ENCODE measurements at regions not wholly inside any gene's neighbourhood (a gene's known extent, or its start where the extent isn't known, plus 50 kb on each side); places are given as distances from the start of the nearest gene placed in this dataset.

GRCh38 chr2:125491663-125492062 is 1164.3 kb upstream of the GYPC start:
- TF ChIP-seq CTCF (IDR thresholded peaks at IDR 0.05; ENCODE audit: low read depth, low read length) (no peak), POLR2A (IDR thresholded peaks at IDR 0.05; ENCODE audit: extremely low read depth, insufficient read length) (no peak), MAX (IDR thresholded peaks at IDR 0.05; ENCODE audit: low read depth, low read length) (no peak), MYC (IDR thresholded peaks at IDR 0.05; ENCODE audit: low read depth, low read length) (no peak)
- no peak for DNase-seq (ENCODE audit: low read depth)
- no peak overlapping the region for H3K4me3 ChIP-seq (ENCODE audit: low read depth, low read length)

GRCh38 chr2:125512313-125512712 is 1143.6 kb upstream of the GYPC start:
- no peak for TF ChIP-seq POLR2A (IDR thresholded peaks at IDR 0.05; ENCODE audit: extremely low read depth, insufficient read length)
- no peak for TF ChIP-seq MYC (IDR thresholded peaks at IDR 0.05; ENCODE audit: low read depth, low read length)
- TF ChIP-seq MAX (IDR thresholded peaks at IDR 0.05; ENCODE audit: low read depth, low read length): no peak
- H3K4me3 ChIP-seq (ENCODE audit: low read depth, low read length): no peak overlapping the region
- no peak for DNase-seq (ENCODE audit: low read depth)

GRCh38 chr2:125516496-125517109 is 1139.4 kb upstream of the GYPC start:
- H3K4me3 ChIP-seq (ENCODE audit: low read depth, low read length): no peak overlapping the region
- TF ChIP-seq CTCF (IDR thresholded peaks at IDR 0.05; ENCODE audit: low read depth, low read length) (peak; percentile 81), POLR2A (IDR thresholded peaks at IDR 0.05; ENCODE audit: extremely low read depth, insufficient read length) (no peak)
- peak; percentile 58 for DNase-seq (ENCODE audit: low read depth)

- TF ChIP-seq MYC (IDR thresholded peaks at IDR 0.05; ENCODE audit: low read depth, low read length): no peak
- TF ChIP-seq CTCF (IDR thresholded peaks at IDR 0.05; ENCODE audit: low read depth, low read length): no peak
- no peak for TF ChIP-seq MAX (IDR thresholded peaks at IDR 0.05; ENCODE audit: low read depth, low read length)
- TF ChIP-seq POLR2A (IDR thresholded peaks at IDR 0.05; ENCODE audit: extremely low read depth, insufficient read length): no peak
- DNase-seq (ENCODE audit: low read depth): no peak
- H3K4me3 ChIP-seq (ENCODE audit: low read depth, low read length): no peak overlapping the region
Observed at GRCh38 chr2:125526093-125526492, 1129.9 kb upstream of the GYPC start.

- TF ChIP-seq POLR2A (IDR thresholded peaks at IDR 0.05; ENCODE audit: extremely low read depth, insufficient read length) (no peak), CTCF (IDR thresholded peaks at IDR 0.05; ENCODE audit: low read depth, low read length) (no peak), MAX (IDR thresholded peaks at IDR 0.05; ENCODE audit: low read depth, low read length) (no peak), MYC (IDR thresholded peaks at IDR 0.05; ENCODE audit: low read depth, low read length) (no peak)
- no peak for DNase-seq (ENCODE audit: low read depth)
- H3K4me3 ChIP-seq (ENCODE audit: low read depth, low read length): no peak overlapping the region
Observed at GRCh38 chr2:125535089-125535488, 1120.9 kb upstream of the GYPC start.

GRCh38 chr2:125543968-125544514 is 1111.9 kb upstream of the GYPC start:
- H3K4me3 ChIP-seq (ENCODE audit: low read depth, low read length): no peak overlapping the region
- TF ChIP-seq MYC (IDR thresholded peaks at IDR 0.05; ENCODE audit: low read depth, low read length) (no peak), CTCF (IDR thresholded peaks at IDR 0.05; ENCODE audit: low read depth, low read length) (no peak), MAX (IDR thresholded peaks at IDR 0.05; ENCODE audit: low read depth, low read length) (no peak), POLR2A (IDR thresholded peaks at IDR 0.05; ENCODE audit: extremely low read depth, insufficient read length) (no peak)
- no peak for DNase-seq (ENCODE audit: low read depth)

All from NB4 (cell line).